ENCODE measurements at regions not wholly inside any gene's neighbourhood (a gene's known extent, or its start where the extent isn't known, plus 50 kb on each side); places are given as distances from the start of the nearest gene placed in this dataset.
"Not testable (repeated sequence)": the region's sequence is repeated elsewhere in the genome, so short reads cannot be mapped to it uniquely, and the experiment has no call there.

- Histone ChIP-seq H3K9ac (ENCODE audit: low read length) (no peak overlapping the region), H3K4me2 (ENCODE audit: low read depth, low read length, poor library complexity, severe bottlenecking) (no peak overlapping the region), H3K79me2 (ENCODE audit: insufficient read depth, low read length) (no peaks in the 10 kb centered on the region), H3K9me2 (replicated peaks; ENCODE audit: insufficient read depth, low read length) (no peaks in the 10 kb centered on the region), H3K4me3 (ENCODE audit: insufficient read depth, low read length, poor library complexity, severe bottlenecking) (no peak overlapping the region), H3F3A (ENCODE audit: insufficient read depth) (no peaks in the 10 kb centered on the region), H4K20me1 (ENCODE audit: low read depth, low read length) (no peaks in the 10 kb centered on the region), H3K36me3 (ENCODE audit: low read length) (no peaks in the 10 kb centered on the region), H3K9me3 (ENCODE audit: insufficient read depth, low read length) (no peaks in the 10 kb centered on the region), H2AFZ (ENCODE audit: low read depth, low read length, severe bottlenecking) (no peak overlapping the region), H3K27me3 (ENCODE audit: low read length) (no peaks in the 10 kb centered on the region), H3K27ac (ENCODE audit: low read depth, low read length) (no peak overlapping the region)
- TF ChIP-seq EZH2phosphoT487 (conservative IDR thresholded peaks at IDR 0.05; ENCODE audit: low read length) (no peak), CTCF (IDR thresholded peaks at IDR 0.05; ENCODE audit: insufficient read depth, low read length, poor library complexity, severe bottlenecking) (no peak)
These were observed 309.5 kb downstream of the TEX29 start for GRCh38 chr13:111629926-111630325.

GRCh38 chr13:111630406-111630805 is 310.0 kb downstream of the TEX29 start:
- Histone ChIP-seq H2AFZ (ENCODE audit: low read depth, low read length, severe bottlenecking) (no peak overlapping the region), H3K4me2 (ENCODE audit: low read depth, low read length, poor library complexity, severe bottlenecking) (no peak overlapping the region), H3K4me3 (ENCODE audit: insufficient read depth, low read length, poor library complexity, severe bottlenecking) (no peak overlapping the region), H4K20me1 (ENCODE audit: low read depth, low read length) (no peaks in the 10 kb centered on the region), H3K27me3 (ENCODE audit: low read length) (no peaks in the 10 kb centered on the region), H3F3A (ENCODE audit: insufficient read depth) (no peaks in the 10 kb centered on the region), H3K36me3 (ENCODE audit: low read length) (no peaks in the 10 kb centered on the region), H3K9ac (ENCODE audit: low read length) (no peak overlapping the region), H3K27ac (ENCODE audit: low read depth, low read length) (no peak overlapping the region), H3K9me3 (ENCODE audit: insufficient read depth, low read length) (no peaks in the 10 kb centered on the region), H3K79me2 (ENCODE audit: insufficient read depth, low read length) (no peaks in the 10 kb centered on the region), H3K9me2 (replicated peaks; ENCODE audit: insufficient read depth, low read length) (no peaks in the 10 kb centered on the region)
- TF ChIP-seq EZH2phosphoT487 (conservative IDR thresholded peaks at IDR 0.05; ENCODE audit: low read length) (no peak), CTCF (IDR thresholded peaks at IDR 0.05; ENCODE audit: insufficient read depth, low read length, poor library complexity, severe bottlenecking) (no peak)

- H3F3A ChIP-seq (ENCODE audit: insufficient read depth); H3K9me2 ChIP-seq (replicated peaks; ENCODE audit: insufficient read depth, low read length); H2AFZ ChIP-seq (ENCODE audit: low read depth, low read length, severe bottlenecking); H3K79me2 ChIP-seq (ENCODE audit: insufficient read depth, low read length); H3K27me3 ChIP-seq (ENCODE audit: low read length); H4K20me1 ChIP-seq (ENCODE audit: low read depth, low read length); H3K9me3 ChIP-seq (ENCODE audit: insufficient read depth, low read length); H3K27ac ChIP-seq (ENCODE audit: low read depth, low read length); H3K4me2 ChIP-seq (ENCODE audit: low read depth, low read length, poor library complexity, severe bottlenecking); H3K9ac ChIP-seq (ENCODE audit: low read length); H3K4me3 ChIP-seq (ENCODE audit: insufficient read depth, low read length, poor library complexity, severe bottlenecking); H3K36me3 ChIP-seq (ENCODE audit: low read length): not testable (repeated sequence)
These were observed 310.8 kb downstream of the TEX29 start for GRCh38 chr13:111631271-111631670.

GRCh38 chr13:111632906-111633305 is 312.5 kb downstream of the TEX29 start:
- Histone ChIP-seq H2AFZ (ENCODE audit: low read depth, low read length, severe bottlenecking) (no peak overlapping the region), H3K27me3 (ENCODE audit: low read length) (no peaks in the 10 kb centered on the region), H3K4me2 (ENCODE audit: low read depth, low read length, poor library complexity, severe bottlenecking) (no peak overlapping the region), H3K27ac (ENCODE audit: low read depth, low read length) (no peak overlapping the region), H3K9me3 (ENCODE audit: insufficient read depth, low read length) (no peaks in the 10 kb centered on the region), H4K20me1 (ENCODE audit: low read depth, low read length) (no peaks in the 10 kb centered on the region), H3F3A (ENCODE audit: insufficient read depth) (no peaks in the 10 kb centered on the region), H3K9ac (ENCODE audit: low read length) (no peak overlapping the region), H3K9me2 (replicated peaks; ENCODE audit: insufficient read depth, low read length) (no peaks in the 10 kb centered on the region), H3K36me3 (ENCODE audit: low read length) (no peaks in the 10 kb centered on the region), H3K4me3 (ENCODE audit: insufficient read depth, low read length, poor library complexity, severe bottlenecking) (no peak overlapping the region), H3K79me2 (ENCODE audit: insufficient read depth, low read length) (no peaks in the 10 kb centered on the region)
- no peak for TF ChIP-seq CTCF (IDR thresholded peaks at IDR 0.05; ENCODE audit: insufficient read depth, low read length, poor library complexity, severe bottlenecking)
- TF ChIP-seq EZH2phosphoT487 (conservative IDR thresholded peaks at IDR 0.05; ENCODE audit: low read length) = no peak
